C1 segment of cervical spinal cord (tissue), 14 donors: ENCODE measurements at regions not wholly inside any gene's neighbourhood (a gene's known extent, or its start where the extent isn't known, plus 50 kb on each side); places are given as distances from the start of the nearest gene placed in this dataset.

ENCODE experiments used
- DNase-seq, 14 donors: peaks; one replicate each; lab custom pipeline; 2025; lab: John Stamatoyannopoulos, UW

- no peak for DNase-seq
These were observed 649.4 kb upstream of the KIRREL3 start for GRCh38 chr11:127649958-127650357.

GRCh38 chr11:127649071-127649470 is 648.5 kb upstream of the KIRREL3 start:
- no peak for DNase-seq

- no peak for DNase-seq
These were observed 648.0 kb upstream of the KIRREL3 start for GRCh38 chr11:127648583-127648982.

- no peak for DNase-seq
These were observed 643.8 kb upstream of the KIRREL3 start for GRCh38 chr11:127644366-127644765.

- no peak for DNase-seq
These were observed 642.9 kb upstream of the KIRREL3 start for GRCh38 chr11:127643268-127644058.

GRCh38 chr11:127640561-127641451 is 640.2 kb upstream of the KIRREL3 start:
- DNase-seq: no peak

- no peak for DNase-seq
These were observed 639.3 kb upstream of the KIRREL3 start for GRCh38 chr11:127639916-127640315.

GRCh38 chr11:127632976-127633680 is 632.6 kb upstream of the KIRREL3 start:
- no peak for DNase-seq

- no peak for DNase-seq
These were observed 632.0 kb upstream of the KIRREL3 start for GRCh38 chr11:127632546-127632945.

GRCh38 chr11:127631974-127632373 is 631.4 kb upstream of the KIRREL3 start:
- DNase-seq: no peak

- no peak for DNase-seq
These were observed 628.6 kb upstream of the KIRREL3 start for GRCh38 chr11:127629200-127629599.

GRCh38 chr11:127628458-127628785 is 627.9 kb upstream of the KIRREL3 start:
- DNase-seq: no peak

- DNase-seq: no peak
These were observed 627.3 kb upstream of the KIRREL3 start for GRCh38 chr11:127627629-127628457.

- no peak for DNase-seq
These were observed 626.6 kb upstream of the KIRREL3 start for GRCh38 chr11:127627204-127627603.

- no peak for DNase-seq
These were observed 624.8 kb upstream of the KIRREL3 start for GRCh38 chr11:127625402-127625801.

- DNase-seq: no peak
These were observed 623.8 kb upstream of the KIRREL3 start for GRCh38 chr11:127624306-127624856.

GRCh38 chr11:127622686-127623085 is 622.1 kb upstream of the KIRREL3 start:
- DNase-seq: no peak

- no peak for DNase-seq
These were observed 620.1 kb upstream of the KIRREL3 start for GRCh38 chr11:127620671-127621070.

GRCh38 chr11:127619946-127620345 is 619.4 kb upstream of the KIRREL3 start:
- DNase-seq: no peak

GRCh38 chr11:127618721-127619120 is 618.2 kb upstream of the KIRREL3 start:
- DNase-seq: no peak

- no peak for DNase-seq
These were observed 615.6 kb upstream of the KIRREL3 start for GRCh38 chr11:127616158-127616557.
